Mesothelial cell of epicardium (in vitro differentiated cells): ENCODE measurements at regions not wholly inside any gene's neighbourhood (a gene's known extent, or its start where the extent isn't known, plus 50 kb on each side); places are given as distances from the start of the nearest gene placed in this dataset.

Source experiments
- DNase-seq, 2 experiments: peaks; one replicate each; pipeline ENCODE4 v3.0.0; 2021; ENCODE audit warnings: low spot score in 2 of 2; ENCODE audit not compliant: unreplicated experiment in 2 of 2
- H3K27ac Mint-ChIP-seq: 2 replicates; pipeline ENCODE4 v1.8.0; 2021; ENCODE audit warnings: mixed read lengths
- H3K27me3 Mint-ChIP-seq: 2 replicates; pipeline ENCODE4 v1.8.0; 2021; ENCODE audit warnings: low read depth, mixed read lengths
- H3K36me3 Mint-ChIP-seq: 2 replicates; pipeline ENCODE4 v1.8.0; 2021; ENCODE audit warnings: mixed read lengths
- H3K4me1 Mint-ChIP-seq: 2 replicates; pipeline ENCODE4 v1.8.0; 2021; ENCODE audit warnings: mixed read lengths
- H3K4me3 Mint-ChIP-seq: 2 replicates; pipeline ENCODE4 v1.8.0; 2021; ENCODE audit warnings: mild to moderate bottlenecking, moderate library complexity, mixed read lengths
- H3K9me3 Mint-ChIP-seq: 2 replicates; pipeline ENCODE4 v1.8.0; 2021; ENCODE audit warnings: mixed read lengths
- TF ChIP-seq, protein P1 (sequence below): fragments of 200-600 bp; sonication (generic); IDR thresholded peaks from one replicate; pipeline ENCODE4 v1.5.0; 2021; ENCODE audit warnings: antibody characterized with exemption; ENCODE audit not compliant: unreplicated experiment

DNA sequence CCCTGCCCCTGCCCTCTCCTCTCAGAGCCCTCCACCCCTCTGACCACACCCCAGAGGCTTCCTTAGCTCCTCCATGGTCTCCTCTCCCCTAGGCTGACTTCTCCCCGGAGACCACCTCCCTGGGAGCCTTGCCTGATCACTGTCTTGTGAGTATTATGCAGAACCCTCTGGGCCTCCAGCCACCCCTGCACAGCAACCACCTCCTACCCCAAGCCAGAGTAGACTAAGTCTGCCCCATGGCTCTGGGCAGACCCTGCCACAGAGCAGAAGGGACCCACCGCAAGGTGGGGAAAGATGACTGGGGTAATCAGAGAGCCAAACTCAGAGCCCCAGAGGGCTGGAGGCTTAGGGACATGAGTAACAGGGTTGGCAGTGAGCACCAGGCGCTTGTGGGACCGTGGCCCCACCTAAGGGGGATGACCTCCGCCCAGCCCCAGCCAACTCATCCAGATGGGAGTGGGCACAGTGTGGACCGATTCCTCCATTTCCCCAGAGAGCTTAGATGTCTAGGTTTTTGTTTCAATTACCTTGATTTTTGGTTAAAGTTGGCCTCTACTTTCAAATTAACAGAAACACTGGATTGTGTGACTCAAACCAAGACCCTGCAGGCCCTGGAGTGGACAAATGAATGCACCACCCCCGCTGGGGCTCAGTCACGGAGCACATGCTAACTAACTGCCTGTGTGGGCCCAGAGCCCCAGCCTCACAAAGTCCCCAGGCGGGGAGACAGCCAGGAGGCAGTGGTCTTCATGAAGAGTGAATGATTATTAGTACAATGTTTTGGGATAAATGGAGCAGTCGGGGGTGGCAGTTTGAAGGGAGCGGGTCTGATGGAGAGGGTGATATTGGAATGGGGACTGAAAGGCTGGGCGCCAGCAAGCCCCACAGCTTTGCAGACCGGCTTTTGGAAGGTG, 119.4 kb upstream of the PRR20G start:
- TF ChIP-seq, protein P1, sequence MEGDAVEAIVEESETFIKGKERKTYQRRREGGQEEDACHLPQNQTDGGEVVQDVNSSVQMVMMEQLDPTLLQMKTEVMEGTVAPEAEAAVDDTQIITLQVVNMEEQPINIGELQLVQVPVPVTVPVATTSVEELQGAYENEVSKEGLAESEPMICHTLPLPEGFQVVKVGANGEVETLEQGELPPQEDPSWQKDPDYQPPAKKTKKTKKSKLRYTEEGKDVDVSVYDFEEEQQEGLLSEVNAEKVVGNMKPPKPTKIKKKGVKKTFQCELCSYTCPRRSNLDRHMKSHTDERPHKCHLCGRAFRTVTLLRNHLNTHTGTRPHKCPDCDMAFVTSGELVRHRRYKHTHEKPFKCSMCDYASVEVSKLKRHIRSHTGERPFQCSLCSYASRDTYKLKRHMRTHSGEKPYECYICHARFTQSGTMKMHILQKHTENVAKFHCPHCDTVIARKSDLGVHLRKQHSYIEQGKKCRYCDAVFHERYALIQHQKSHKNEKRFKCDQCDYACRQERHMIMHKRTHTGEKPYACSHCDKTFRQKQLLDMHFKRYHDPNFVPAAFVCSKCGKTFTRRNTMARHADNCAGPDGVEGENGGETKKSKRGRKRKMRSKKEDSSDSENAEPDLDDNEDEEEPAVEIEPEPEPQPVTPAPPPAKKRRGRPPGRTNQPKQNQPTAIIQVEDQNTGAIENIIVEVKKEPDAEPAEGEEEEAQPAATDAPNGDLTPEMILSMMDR: no peak
- Mint-ChIP-seq H3K4me1 (no peaks in the 10 kb centered on the region), H3K4me3 (no peak overlapping the region), H3K36me3 (no peaks in the 10 kb centered on the region), H3K27ac (no peak overlapping the region), H3K27me3 (peaks cover 26% of the 10 kb centered on the region), H3K9me3 (no peaks in the 10 kb centered on the region)
- DNase-seq: no peak

DNA sequence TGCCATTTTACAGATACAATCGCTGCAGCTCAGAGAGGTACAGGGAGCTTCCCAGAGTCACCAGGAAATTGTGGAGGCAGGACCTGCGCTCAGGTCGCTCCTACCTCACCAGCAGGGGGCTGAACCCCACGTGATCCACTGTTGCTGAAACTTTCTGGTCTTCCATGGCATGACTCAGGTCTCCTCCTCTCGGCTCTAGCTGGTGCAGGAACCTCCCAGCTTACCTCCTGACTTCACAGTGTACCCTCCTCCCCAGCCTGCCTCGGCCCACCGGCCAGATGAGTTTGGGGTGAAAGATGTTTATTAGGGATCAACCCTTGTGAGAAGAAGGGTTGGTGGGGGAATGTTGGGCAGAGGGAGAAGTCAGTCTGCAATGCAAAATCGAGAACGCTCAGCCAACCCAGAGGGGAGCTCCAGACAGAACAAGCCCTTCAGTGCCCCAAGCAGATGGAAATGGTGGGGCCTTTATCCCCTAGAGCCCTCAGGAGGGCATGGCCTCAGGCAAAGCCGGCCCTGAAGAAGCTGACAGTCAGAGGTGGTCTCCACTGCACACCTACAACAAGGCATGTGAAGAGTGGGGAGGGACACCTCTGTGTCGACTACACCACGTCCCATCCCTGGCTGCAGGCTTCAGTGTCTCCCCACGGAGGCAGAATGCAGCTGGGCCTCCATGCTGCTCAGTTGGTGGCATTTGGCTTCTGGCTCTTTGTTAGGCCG, 118.6 kb upstream of the PRR20G start:
- DNase-seq: no peak
- Mint-ChIP-seq H3K4me1 (peaks cover 2% of the 10 kb centered on the region), H3K36me3 (no peaks in the 10 kb centered on the region), H3K27me3 (peaks cover 26% of the 10 kb centered on the region), H3K9me3 (no peaks in the 10 kb centered on the region), H3K27ac (no peak overlapping the region), H3K4me3 (no peak overlapping the region)
- TF ChIP-seq, protein P1: no peak

DNA sequence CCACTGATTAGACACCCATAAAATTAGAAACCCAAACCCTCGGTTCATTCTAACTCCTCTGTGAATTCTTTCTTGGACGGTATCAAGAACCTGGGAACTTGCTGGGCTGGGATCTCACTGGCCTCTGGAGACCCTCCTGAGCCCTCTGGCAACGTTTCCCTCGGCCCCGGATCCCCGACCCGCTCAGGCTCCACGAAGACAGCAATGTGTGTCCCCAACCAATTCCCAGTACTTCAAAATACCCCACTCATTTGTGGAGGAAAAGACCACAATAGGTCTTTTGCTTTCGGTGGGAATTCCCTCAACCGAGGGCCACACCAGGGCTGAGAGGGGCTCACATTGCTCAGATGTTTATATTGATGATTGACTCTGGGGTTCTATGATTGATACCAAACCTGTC, 117.9 kb upstream of the PRR20G start:
- DNase-seq: no peak
- Mint-ChIP-seq H3K36me3 (no peaks in the 10 kb centered on the region), H3K27me3 (peaks cover 25% of the 10 kb centered on the region), H3K4me3 (no peak overlapping the region), H3K4me1 (peaks cover 4% of the 10 kb centered on the region), H3K27ac (no peak overlapping the region), H3K9me3 (no peaks in the 10 kb centered on the region)
- TF ChIP-seq, protein P1: no peak

DNA sequence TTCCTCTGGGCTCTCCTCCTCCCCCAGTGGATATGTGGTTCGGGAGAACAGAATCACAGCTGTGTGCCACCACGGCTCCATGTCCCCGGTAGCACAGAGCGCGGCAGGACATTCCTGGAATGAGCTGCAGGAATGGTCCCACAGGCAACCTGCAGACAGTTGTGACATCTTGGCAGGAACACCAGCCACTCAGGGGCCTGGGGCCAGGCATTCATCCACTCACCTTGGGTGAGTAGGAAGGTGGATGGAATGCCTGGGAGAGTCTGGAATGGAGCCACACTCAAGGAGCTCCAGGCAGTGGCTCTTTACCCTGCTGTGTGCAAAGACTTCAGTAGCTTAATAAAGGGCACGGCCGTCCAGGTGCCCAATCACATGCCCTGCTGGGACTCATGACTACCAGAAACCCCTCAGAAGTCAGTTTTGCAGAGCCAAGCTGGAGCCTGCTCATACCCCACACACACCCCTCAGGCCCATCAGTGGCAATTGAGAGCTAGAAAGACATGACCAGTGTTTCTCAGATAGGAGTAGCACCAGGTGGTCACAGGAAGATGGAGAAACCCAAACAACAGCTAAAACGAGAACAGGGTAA, 117.3 kb upstream of the PRR20G start:
- Mint-ChIP-seq H3K27me3 (peaks cover 19% of the 10 kb centered on the region), H3K36me3 (no peaks in the 10 kb centered on the region), H3K9me3 (peaks cover 5% of the 10 kb centered on the region), H3K4me3 (no peak overlapping the region), H3K4me1 (peaks cover 4% of the 10 kb centered on the region), H3K27ac (no peak overlapping the region)
- DNase-seq: no peak
- TF ChIP-seq, protein P1: no peak

DNA sequence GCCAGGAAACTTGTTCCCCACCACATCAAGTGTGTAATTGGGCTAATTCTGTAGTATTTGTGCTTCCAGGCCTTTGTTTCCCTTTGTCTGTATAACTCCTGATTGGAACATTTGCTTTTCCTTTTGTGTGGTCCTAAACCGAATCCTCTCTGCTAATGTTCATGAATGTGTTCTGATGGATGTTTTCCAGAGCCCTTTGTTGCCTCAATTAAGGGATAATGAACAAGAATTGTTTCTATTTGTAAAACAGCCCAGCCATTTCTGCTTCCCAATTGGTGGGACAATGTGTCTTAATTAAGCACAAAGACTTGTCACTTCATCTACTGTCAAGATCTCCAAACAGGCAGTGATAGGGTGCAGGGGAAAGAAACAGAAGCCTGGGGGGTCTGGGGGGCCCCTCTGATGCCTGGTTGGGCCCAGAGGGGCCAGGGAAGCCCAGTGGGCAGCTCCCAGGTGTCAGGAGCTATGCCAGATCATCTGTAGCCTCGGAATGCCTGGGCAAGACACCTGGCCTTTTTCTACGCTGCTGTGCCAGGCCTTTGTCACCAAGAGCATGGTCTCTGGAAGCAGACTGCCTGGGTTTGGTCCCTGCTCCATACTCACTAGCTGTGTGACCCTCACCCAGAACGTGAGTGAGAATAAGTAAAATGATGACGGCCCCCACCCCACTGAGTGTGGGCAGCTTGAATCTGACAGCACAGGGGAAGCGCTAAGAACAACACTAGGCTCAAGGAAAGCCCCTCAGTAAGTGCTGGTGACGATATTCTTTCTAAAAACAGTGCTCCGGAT, 116.6 kb upstream of the PRR20G start:
- Mint-ChIP-seq H3K36me3 (no peaks in the 10 kb centered on the region), H3K4me1 (peaks cover 4% of the 10 kb centered on the region), H3K4me3 (no peak overlapping the region), H3K27me3 (peaks cover 19% of the 10 kb centered on the region), H3K9me3 (peaks cover 5% of the 10 kb centered on the region), H3K27ac (no peak overlapping the region)
- DNase-seq: no peak
- TF ChIP-seq, protein P1: no peak
